ENCODE measurements at regions not wholly inside any gene's neighbourhood (a gene's known extent, or its start where the extent isn't known, plus 50 kb on each side); places are given as distances from the start of the nearest gene placed in this dataset.

DNA sequence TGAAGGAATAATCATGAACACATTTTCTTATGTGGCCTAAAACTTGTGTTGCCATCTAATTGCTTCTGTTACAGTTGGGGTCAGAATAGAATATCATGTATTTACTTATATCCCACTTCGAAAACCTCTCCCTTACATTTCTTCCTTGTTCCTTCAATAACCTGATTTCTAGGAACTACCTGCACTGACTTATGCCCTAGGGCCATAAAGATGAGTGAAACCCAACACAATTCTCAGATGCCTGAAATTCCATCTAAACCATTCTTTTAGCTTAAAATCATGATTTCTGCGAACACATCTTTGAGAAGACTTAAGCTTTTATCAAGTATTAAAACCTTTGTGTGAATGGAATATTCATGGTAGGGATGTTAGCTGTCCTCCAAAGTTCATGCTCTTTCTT lies 142.7 kb downstream of the SNAPC1 start:
- H3K36me3 ChIP-seq (ENCODE audit: insufficient read depth, low read length): no peaks in the 10 kb centered on the region
- no peak overlapping the region for H3K27ac ChIP-seq (ENCODE audit: low read length)
- no peak overlapping the region for H3K4me2 ChIP-seq (ENCODE audit: insufficient read depth, low read length)
- TF ChIP-seq, protein P1, sequence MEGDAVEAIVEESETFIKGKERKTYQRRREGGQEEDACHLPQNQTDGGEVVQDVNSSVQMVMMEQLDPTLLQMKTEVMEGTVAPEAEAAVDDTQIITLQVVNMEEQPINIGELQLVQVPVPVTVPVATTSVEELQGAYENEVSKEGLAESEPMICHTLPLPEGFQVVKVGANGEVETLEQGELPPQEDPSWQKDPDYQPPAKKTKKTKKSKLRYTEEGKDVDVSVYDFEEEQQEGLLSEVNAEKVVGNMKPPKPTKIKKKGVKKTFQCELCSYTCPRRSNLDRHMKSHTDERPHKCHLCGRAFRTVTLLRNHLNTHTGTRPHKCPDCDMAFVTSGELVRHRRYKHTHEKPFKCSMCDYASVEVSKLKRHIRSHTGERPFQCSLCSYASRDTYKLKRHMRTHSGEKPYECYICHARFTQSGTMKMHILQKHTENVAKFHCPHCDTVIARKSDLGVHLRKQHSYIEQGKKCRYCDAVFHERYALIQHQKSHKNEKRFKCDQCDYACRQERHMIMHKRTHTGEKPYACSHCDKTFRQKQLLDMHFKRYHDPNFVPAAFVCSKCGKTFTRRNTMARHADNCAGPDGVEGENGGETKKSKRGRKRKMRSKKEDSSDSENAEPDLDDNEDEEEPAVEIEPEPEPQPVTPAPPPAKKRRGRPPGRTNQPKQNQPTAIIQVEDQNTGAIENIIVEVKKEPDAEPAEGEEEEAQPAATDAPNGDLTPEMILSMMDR (IDR thresholded peaks at IDR 0.05; ENCODE audit: borderline replicate concordance, extremely low read depth, low read length, poor library complexity, severe bottlenecking): no peak
- TF ChIP-seq EZH2 (IDR thresholded peaks at IDR 0.05; ENCODE audit: borderline replicate concordance, low read depth, low read length, severe bottlenecking): no peak
- no peak for ATAC-seq (ENCODE audit: insufficient read depth, low read depth)
- no peak for DNase-seq
- H3K9ac ChIP-seq (ENCODE audit: low read depth, low read length): no peak overlapping the region
- no peak overlapping the region for H3K4me3 ChIP-seq (ENCODE audit: low read depth in 1 of 2, low read length in 2 of 2)
- H3K4me1 ChIP-seq (ENCODE audit: insufficient read depth, low read length): no peaks in the 10 kb centered on the region
- H3K27me3 ChIP-seq (ENCODE audit: insufficient read depth, low read length, poor library complexity): no peaks in the 10 kb centered on the region
- H3K9me3 ChIP-seq (ENCODE audit: insufficient read depth, low read length, severe bottlenecking): no peaks in the 10 kb centered on the region
- H4K20me1 ChIP-seq (ENCODE audit: insufficient read depth, low read length): no peaks in the 10 kb centered on the region
- H2AFZ ChIP-seq (ENCODE audit: low read depth, low read length): no peak overlapping the region
- H3K79me2 ChIP-seq (ENCODE audit: insufficient read depth, low read length): no peaks in the 10 kb centered on the region

DNA sequence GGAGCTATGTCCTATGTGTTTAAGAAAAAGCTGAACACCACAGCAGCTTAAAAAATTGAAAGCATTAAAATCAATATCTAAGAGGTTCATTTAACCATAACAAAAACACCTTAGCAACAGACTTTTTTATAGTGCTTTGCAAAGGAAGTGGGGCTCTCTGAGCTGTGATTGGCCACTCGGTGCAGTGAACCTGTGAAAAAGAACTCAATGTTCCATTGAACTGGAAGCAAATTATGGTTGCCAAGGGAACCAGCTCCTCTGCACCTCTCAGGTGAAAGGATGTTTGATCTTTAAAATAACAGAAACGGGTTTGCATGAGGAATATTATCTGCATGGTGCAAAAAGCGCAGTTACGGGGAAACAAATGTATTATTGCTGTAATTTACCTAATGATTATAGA lies 149.4 kb downstream of the SNAPC1 start:
- H3K4me2 ChIP-seq (ENCODE audit: insufficient read depth, low read length): no peak overlapping the region
- H3K4me3 ChIP-seq (ENCODE audit: low read depth in 1 of 2, low read length in 2 of 2): no peak overlapping the region
- TF ChIP-seq EZH2 (IDR thresholded peaks at IDR 0.05; ENCODE audit: borderline replicate concordance, low read depth, low read length, severe bottlenecking): no peak
- TF ChIP-seq, protein P1 (IDR thresholded peaks at IDR 0.05; ENCODE audit: borderline replicate concordance, extremely low read depth, low read length, poor library complexity, severe bottlenecking): no peak
- no peak for ATAC-seq (ENCODE audit: insufficient read depth, low read depth)
- DNase-seq: no peak
- no peak overlapping the region for H3K27ac ChIP-seq (ENCODE audit: low read length)
- no peaks in the 10 kb centered on the region for H3K79me2 ChIP-seq (ENCODE audit: insufficient read depth, low read length)
- H3K9ac ChIP-seq (ENCODE audit: low read depth, low read length): no peak overlapping the region
- no peak overlapping the region for H2AFZ ChIP-seq (ENCODE audit: low read depth, low read length)
- H3K4me1 ChIP-seq (ENCODE audit: insufficient read depth, low read length): no peaks in the 10 kb centered on the region
- H3K27me3 ChIP-seq (ENCODE audit: insufficient read depth, low read length, poor library complexity): peaks cover 9% of the 10 kb centered on the region
- no peaks in the 10 kb centered on the region for H4K20me1 ChIP-seq (ENCODE audit: insufficient read depth, low read length)
- no peaks in the 10 kb centered on the region for H3K36me3 ChIP-seq (ENCODE audit: insufficient read depth, low read length)
- no peaks in the 10 kb centered on the region for H3K9me3 ChIP-seq (ENCODE audit: insufficient read depth, low read length, severe bottlenecking)

DNA sequence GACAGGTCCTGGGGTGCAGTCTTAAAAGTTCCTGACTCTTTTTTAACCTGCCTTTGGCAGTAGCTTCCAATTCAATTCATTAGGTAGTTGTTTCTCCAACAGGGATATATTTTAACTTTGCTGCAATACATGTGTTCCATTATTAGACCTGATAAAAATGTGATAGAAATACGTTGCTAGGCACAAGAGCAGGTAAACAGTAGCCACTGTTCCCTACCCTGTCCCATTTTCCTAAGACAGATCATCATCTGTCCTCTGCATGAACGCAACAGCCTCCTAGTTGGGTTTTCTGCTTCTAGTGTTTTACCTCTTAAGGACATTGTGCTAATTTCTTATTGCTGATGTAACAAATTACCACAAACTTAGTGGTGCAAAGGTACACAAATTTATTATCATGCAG lies 156.8 kb downstream of the SNAPC1 start:
- H3K4me1 ChIP-seq (ENCODE audit: insufficient read depth, low read length): no peaks in the 10 kb centered on the region
- no peak overlapping the region for H3K4me3 ChIP-seq (ENCODE audit: low read depth in 1 of 2, low read length in 2 of 2)
- TF ChIP-seq, protein P1 (IDR thresholded peaks at IDR 0.05; ENCODE audit: borderline replicate concordance, extremely low read depth, low read length, poor library complexity, severe bottlenecking): no peak
- no peak for TF ChIP-seq EZH2 (IDR thresholded peaks at IDR 0.05; ENCODE audit: borderline replicate concordance, low read depth, low read length, severe bottlenecking)
- no peaks in the 10 kb centered on the region for H3K79me2 ChIP-seq (ENCODE audit: insufficient read depth, low read length)
- H3K9ac ChIP-seq (ENCODE audit: low read depth, low read length): no peak overlapping the region
- H2AFZ ChIP-seq (ENCODE audit: low read depth, low read length): no peak overlapping the region
- ATAC-seq (ENCODE audit: insufficient read depth, low read depth): no peak
- H3K36me3 ChIP-seq (ENCODE audit: insufficient read depth, low read length): no peaks in the 10 kb centered on the region
- no peaks in the 10 kb centered on the region for H4K20me1 ChIP-seq (ENCODE audit: insufficient read depth, low read length)
- no peak overlapping the region for H3K4me2 ChIP-seq (ENCODE audit: insufficient read depth, low read length)
- H3K27me3 ChIP-seq (ENCODE audit: insufficient read depth, low read length, poor library complexity): peaks cover 5% of the 10 kb centered on the region
- H3K9me3 ChIP-seq (ENCODE audit: insufficient read depth, low read length, severe bottlenecking): no peaks in the 10 kb centered on the region
- no peak for DNase-seq
- H3K27ac ChIP-seq (ENCODE audit: low read length): no peak overlapping the region

GRCh38 chr14:61923348-61923747 lies 161.1 kb downstream of the SNAPC1 start:
- no peaks in the 10 kb centered on the region for H3K9me3 ChIP-seq (ENCODE audit: insufficient read depth, low read length, severe bottlenecking)
- DNase-seq: no peak
- no peak overlapping the region for H3K9ac ChIP-seq (ENCODE audit: low read depth, low read length)
- no peaks in the 10 kb centered on the region for H4K20me1 ChIP-seq (ENCODE audit: insufficient read depth, low read length)
- no peak for ATAC-seq (ENCODE audit: insufficient read depth, low read depth)
- H3K4me2 ChIP-seq (ENCODE audit: insufficient read depth, low read length): no peak overlapping the region
- no peaks in the 10 kb centered on the region for H3K36me3 ChIP-seq (ENCODE audit: insufficient read depth, low read length)
- TF ChIP-seq, protein P1 (IDR thresholded peaks at IDR 0.05; ENCODE audit: borderline replicate concordance, extremely low read depth, low read length, poor library complexity, severe bottlenecking): peak; percentile 18
- no peak for TF ChIP-seq EZH2 (IDR thresholded peaks at IDR 0.05; ENCODE audit: borderline replicate concordance, low read depth, low read length, severe bottlenecking)
- no peaks in the 10 kb centered on the region for H3K4me1 ChIP-seq (ENCODE audit: insufficient read depth, low read length)
- H3K27me3 ChIP-seq (ENCODE audit: insufficient read depth, low read length, poor library complexity): peaks cover 11% of the 10 kb centered on the region
- H3K4me3 ChIP-seq (ENCODE audit: low read depth in 1 of 2, low read length in 2 of 2): no peak overlapping the region
- H3K79me2 ChIP-seq (ENCODE audit: insufficient read depth, low read length): no peaks in the 10 kb centered on the region
- no peak overlapping the region for H2AFZ ChIP-seq (ENCODE audit: low read depth, low read length)
- no peak overlapping the region for H3K27ac ChIP-seq (ENCODE audit: low read length)
